ENCODE measurements at regions not wholly inside any gene's neighbourhood (a gene's known extent, or its start where the extent isn't known, plus 50 kb on each side); places are given as distances from the start of the nearest gene placed in this dataset.

DNA sequence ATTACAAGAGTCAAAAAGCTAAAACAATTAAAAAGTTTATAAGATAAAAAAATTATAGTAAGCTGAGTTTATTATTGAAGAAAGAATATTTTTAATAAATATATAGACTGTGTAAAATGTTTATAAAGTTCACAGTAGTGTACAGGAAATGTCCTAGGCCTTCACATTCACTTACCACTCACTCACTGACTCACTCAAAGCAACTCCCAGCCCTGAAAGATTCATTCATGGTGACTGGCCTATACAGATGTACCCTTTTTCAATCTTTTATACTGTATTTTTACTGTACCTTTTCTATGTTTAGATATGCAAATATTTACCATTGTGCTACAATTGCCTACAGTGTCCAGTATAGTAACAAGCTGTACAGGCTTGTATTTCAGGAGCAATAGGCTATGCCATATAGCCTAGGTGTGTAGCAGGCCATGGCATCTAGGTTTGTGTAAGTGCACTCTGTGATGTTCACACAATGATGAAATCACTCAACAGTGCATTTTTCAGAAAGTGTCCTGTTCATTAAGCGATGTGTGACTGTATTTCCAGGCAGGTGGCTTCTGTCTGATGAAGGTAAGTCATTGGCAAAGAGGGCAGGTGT, 130.2 kb downstream of the BTBD3 start:
- peak; percentile 9 for DNase-seq (ENCODE audit: unreplicated experiment)
- intact Hi-C loops (cut with micrococcal nuclease) = no loop called here
- H3K4me1 Mint-ChIP-seq (ENCODE audit: insufficient read depth, unreplicated experiment) = no peaks in the 10 kb centered on the region
- TF ChIP-seq, protein P1, sequence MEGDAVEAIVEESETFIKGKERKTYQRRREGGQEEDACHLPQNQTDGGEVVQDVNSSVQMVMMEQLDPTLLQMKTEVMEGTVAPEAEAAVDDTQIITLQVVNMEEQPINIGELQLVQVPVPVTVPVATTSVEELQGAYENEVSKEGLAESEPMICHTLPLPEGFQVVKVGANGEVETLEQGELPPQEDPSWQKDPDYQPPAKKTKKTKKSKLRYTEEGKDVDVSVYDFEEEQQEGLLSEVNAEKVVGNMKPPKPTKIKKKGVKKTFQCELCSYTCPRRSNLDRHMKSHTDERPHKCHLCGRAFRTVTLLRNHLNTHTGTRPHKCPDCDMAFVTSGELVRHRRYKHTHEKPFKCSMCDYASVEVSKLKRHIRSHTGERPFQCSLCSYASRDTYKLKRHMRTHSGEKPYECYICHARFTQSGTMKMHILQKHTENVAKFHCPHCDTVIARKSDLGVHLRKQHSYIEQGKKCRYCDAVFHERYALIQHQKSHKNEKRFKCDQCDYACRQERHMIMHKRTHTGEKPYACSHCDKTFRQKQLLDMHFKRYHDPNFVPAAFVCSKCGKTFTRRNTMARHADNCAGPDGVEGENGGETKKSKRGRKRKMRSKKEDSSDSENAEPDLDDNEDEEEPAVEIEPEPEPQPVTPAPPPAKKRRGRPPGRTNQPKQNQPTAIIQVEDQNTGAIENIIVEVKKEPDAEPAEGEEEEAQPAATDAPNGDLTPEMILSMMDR (IDR thresholded peaks at IDR 0.05; ENCODE audit: unreplicated experiment) = no peak
- H3K4me3 Mint-ChIP-seq (ENCODE audit: unreplicated experiment) = no peak overlapping the region
- H3K9me3 Mint-ChIP-seq (ENCODE audit: unreplicated experiment) = peaks cover 8% of the 10 kb centered on the region
- CTCF ChIA-PET = interaction anchor here (0.5 to 1.7 kb wide), 3 partner anchors 11 to 109 kb away, joined by 3 to 4 read pairs (median 4); no protein-coding TSS in a partner anchor
- POLR2A ChIA-PET = interaction anchor here (1.2 kb wide), 1 partner anchor 116 kb away, joined by 3 read pairs; no protein-coding TSS in a partner anchor
- no peak overlapping the region for H3K27ac Mint-ChIP-seq (ENCODE audit: low read depth, unreplicated experiment)
- BruUV-seq (replicated peaks) = no TSS peak
- no peaks in the 10 kb centered on the region for H3K27me3 Mint-ChIP-seq (ENCODE audit: insufficient read depth, unreplicated experiment)
- no peaks in the 10 kb centered on the region for H3K36me3 Mint-ChIP-seq (ENCODE audit: insufficient read depth, unreplicated experiment)

DNA sequence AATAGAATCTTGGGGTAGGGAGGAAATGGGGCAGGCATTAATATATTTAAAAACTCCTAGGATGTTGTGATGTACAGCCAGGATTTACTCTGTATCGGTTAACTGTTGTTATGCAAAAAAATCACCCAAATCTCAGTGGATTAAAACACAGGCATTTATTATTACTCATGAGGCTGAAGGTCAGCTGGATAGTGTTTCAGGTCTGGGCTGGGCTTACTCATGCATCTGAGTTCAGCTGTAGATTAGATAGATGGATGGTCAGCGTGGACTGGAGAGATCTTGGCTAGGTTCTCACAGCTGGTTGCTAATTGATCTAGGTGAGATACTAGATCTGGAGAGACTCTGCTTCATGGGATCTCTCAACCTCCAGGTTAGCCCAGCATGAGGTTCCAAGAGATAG, 131.4 kb downstream of the BTBD3 start:
- Mint-ChIP-seq H3K9me3 (ENCODE audit: unreplicated experiment) (peaks cover 8% of the 10 kb centered on the region), H3K4me1 (ENCODE audit: insufficient read depth, unreplicated experiment) (no peaks in the 10 kb centered on the region), H3K36me3 (ENCODE audit: insufficient read depth, unreplicated experiment) (no peaks in the 10 kb centered on the region), H3K4me3 (ENCODE audit: unreplicated experiment) (no peak overlapping the region), H3K27me3 (ENCODE audit: insufficient read depth, unreplicated experiment) (no peaks in the 10 kb centered on the region), H3K27ac (ENCODE audit: low read depth, unreplicated experiment) (no peak overlapping the region)
- intact Hi-C loops (cut with micrococcal nuclease) = no loop called here
- ChIA-PET POLR2A (no interaction called here), CTCF (interaction anchor here (0.6 kb wide), 1 partner anchor 92 kb away, joined by 4 read pairs; no protein-coding TSS in a partner anchor)
- TF ChIP-seq, protein P1 (IDR thresholded peaks at IDR 0.05; ENCODE audit: unreplicated experiment) = no peak
- BruUV-seq (replicated peaks) = no TSS peak
- DNase-seq (ENCODE audit: unreplicated experiment) = no peak

DNA sequence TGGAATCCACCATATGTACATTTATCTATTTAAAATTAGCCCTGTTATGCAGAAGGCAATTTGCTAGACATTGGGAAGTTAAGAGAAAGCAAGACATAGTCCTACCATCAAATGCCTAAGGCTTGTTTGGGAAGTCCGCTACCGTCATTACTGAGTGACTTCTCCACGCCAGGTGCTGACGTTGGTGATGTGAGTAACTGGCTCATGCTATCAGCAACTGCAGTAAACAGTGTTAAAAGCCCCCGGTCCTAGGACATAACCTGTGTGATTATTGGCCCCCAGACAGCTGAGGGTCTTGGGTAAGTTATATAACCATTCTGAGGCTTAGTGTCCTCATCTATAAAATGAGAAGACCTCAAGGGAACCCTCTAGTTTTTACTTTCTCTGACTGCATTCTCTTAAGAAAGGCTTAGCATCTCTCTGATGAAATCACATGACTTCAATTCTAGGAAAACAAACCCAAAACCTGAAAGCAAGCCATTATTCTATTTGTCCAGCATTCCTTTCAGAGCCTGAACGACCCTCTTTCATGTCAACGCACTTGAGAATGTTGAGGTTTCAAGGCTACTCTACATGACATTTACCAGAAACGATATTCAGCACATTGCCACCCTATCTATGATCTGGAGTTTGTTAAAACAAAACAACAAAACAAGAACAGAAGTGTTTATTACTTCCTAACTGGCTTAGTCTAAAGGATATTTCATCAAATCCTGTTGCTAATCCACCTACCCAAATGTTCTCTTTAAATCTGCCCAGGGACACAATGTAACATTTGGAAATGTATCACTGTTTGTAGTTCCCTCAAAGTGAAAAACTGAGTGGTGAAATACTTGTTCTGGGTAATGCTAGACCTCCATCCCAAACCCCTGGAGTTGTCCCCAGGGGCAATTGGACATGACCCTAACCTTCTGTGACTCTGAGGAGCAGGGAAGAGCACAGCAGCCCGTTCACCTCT, 133.8 kb downstream of the BTBD3 start:
- ChIA-PET CTCF (no interaction called here), POLR2A (no interaction called here)
- H3K4me3 Mint-ChIP-seq (ENCODE audit: unreplicated experiment) = no peak overlapping the region
- DNase-seq (ENCODE audit: unreplicated experiment) = no peak
- TF ChIP-seq, protein P1 (IDR thresholded peaks at IDR 0.05; ENCODE audit: unreplicated experiment) = no peak
- H3K27me3 Mint-ChIP-seq (ENCODE audit: insufficient read depth, unreplicated experiment) = no peaks in the 10 kb centered on the region
- H3K36me3 Mint-ChIP-seq (ENCODE audit: insufficient read depth, unreplicated experiment) = no peaks in the 10 kb centered on the region
- BruUV-seq (replicated peaks) = no TSS peak
- peaks cover 7% of the 10 kb centered on the region for H3K9me3 Mint-ChIP-seq (ENCODE audit: unreplicated experiment)
- H3K27ac Mint-ChIP-seq (ENCODE audit: low read depth, unreplicated experiment) = no peak overlapping the region
- intact Hi-C loops (cut with micrococcal nuclease) = no loop called here
- no peaks in the 10 kb centered on the region for H3K4me1 Mint-ChIP-seq (ENCODE audit: insufficient read depth, unreplicated experiment)

DNA sequence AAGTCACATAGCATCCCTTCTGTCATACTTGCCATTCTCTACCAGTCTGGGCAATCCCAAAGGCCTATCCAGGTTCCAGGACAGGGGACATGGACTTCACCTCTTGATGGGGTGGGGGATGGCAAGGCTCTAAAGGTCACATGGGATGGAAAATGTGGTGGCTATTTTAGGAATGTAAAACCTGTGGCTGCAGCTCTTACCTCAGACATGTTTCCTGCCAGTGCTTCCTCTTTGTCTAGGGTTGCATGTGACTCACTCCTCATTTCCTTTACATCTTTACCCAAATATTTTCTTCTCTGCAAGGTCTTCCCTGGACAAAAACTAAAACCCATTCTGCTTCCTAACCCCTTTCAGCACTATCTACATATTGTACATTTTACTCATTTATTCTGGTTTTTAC, 135.7 kb downstream of the BTBD3 start:
- Mint-ChIP-seq H3K27ac (ENCODE audit: low read depth, unreplicated experiment) (no peak overlapping the region), H3K9me3 (ENCODE audit: unreplicated experiment) (peaks cover 1% of the 10 kb centered on the region), H3K4me1 (ENCODE audit: insufficient read depth, unreplicated experiment) (no peaks in the 10 kb centered on the region), H3K36me3 (ENCODE audit: insufficient read depth, unreplicated experiment) (no peaks in the 10 kb centered on the region), H3K27me3 (ENCODE audit: insufficient read depth, unreplicated experiment) (no peaks in the 10 kb centered on the region), H3K4me3 (ENCODE audit: unreplicated experiment) (no peak overlapping the region)
- TF ChIP-seq, protein P1 (IDR thresholded peaks at IDR 0.05; ENCODE audit: unreplicated experiment) = no peak
- intact Hi-C loops (cut with micrococcal nuclease) = no loop called here
- CTCF ChIA-PET = no interaction called here
- BruUV-seq (replicated peaks) = no TSS peak
- POLR2A ChIA-PET = no interaction called here
- peak; percentile 64 for DNase-seq (ENCODE audit: unreplicated experiment)

Measured in MCF 10A (cell line).